AG04449 (cell line): ENCODE measurements at regions not wholly inside any gene's neighbourhood (a gene's known extent, or its start where the extent isn't known, plus 50 kb on each side); places are given as distances from the start of the nearest gene placed in this dataset.

Source experiments
- CTCF ChIA-PET: fragments of 350-600 bp; formaldehyde crosslinking; extraction: SDS; loops from one replicate; lab custom pipeline; 2021; ENCODE audit warnings: antibody characterized with exemption; lab: Yijun Ruan, JAX
- POLR2A ChIA-PET: fragments of 400-600, 350-600 bp; formaldehyde crosslinking; extraction: SDS; loops from one replicate; lab custom pipeline; 2020; ENCODE audit warnings: antibody characterized with exemption, inconsistent platforms; lab: Yijun Ruan, JAX
- DNase-seq: peaks from one replicate; pipeline ENCODE4 v3.0.0-alpha.2; 2010; ENCODE audit warnings: low read depth, low spot score
- H3K4me3 ChIP-seq: 2 replicates; pipeline ENCODE4 v1.5.1; 2011; ENCODE audit warnings: low read depth, mild to moderate bottlenecking, control low read depth, low read length
- TF ChIP-seq, protein P1 (sequence below): IDR thresholded peaks from one replicate; pipeline ENCODE4 v1.5.1; 2011; ENCODE audit warnings: mild to moderate bottlenecking, moderate library complexity, low read length, control low read depth, inconsistent platforms; ENCODE audit not compliant: insufficient read depth; ENCODE audit errors: missing control alignments

- ChIA-PET POLR2A (no interaction called here), CTCF (no interaction called here)
- TF ChIP-seq, protein P1, sequence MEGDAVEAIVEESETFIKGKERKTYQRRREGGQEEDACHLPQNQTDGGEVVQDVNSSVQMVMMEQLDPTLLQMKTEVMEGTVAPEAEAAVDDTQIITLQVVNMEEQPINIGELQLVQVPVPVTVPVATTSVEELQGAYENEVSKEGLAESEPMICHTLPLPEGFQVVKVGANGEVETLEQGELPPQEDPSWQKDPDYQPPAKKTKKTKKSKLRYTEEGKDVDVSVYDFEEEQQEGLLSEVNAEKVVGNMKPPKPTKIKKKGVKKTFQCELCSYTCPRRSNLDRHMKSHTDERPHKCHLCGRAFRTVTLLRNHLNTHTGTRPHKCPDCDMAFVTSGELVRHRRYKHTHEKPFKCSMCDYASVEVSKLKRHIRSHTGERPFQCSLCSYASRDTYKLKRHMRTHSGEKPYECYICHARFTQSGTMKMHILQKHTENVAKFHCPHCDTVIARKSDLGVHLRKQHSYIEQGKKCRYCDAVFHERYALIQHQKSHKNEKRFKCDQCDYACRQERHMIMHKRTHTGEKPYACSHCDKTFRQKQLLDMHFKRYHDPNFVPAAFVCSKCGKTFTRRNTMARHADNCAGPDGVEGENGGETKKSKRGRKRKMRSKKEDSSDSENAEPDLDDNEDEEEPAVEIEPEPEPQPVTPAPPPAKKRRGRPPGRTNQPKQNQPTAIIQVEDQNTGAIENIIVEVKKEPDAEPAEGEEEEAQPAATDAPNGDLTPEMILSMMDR, result no peak
- DNase-seq, result no peak
- no peak overlapping the region for H3K4me3 ChIP-seq
These were observed 182.1 kb upstream of the HHIP start for GRCh38 chr4:144463896-144464295.

DNA sequence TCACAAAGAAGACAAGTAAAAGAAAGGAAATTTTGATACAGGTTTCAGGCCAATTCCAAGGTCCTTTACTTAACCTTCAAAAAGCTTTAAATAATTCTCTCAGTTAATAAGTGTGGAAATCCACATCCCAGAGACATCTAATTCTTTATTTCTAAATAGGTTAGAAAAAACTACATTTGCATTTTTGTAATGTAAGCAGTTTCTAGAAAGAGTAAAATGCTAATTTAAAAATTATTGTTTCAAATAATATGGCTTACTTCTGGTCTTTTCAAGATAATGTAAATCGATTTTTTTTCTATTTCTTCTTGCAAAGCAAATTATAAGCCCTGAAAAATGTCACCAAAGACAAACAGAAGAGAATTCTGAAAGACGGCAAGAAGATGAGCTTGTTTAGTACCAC lies 180.4 kb upstream of the HHIP start:
- DNase-seq, result no peak
- H3K4me3 ChIP-seq, result no peak overlapping the region
- ChIA-PET POLR2A (no interaction called here), CTCF (no interaction called here)
- TF ChIP-seq, protein P1, result no peak

GRCh38 chr4:144480068-144480467 lies 165.9 kb upstream of the HHIP start:
- POLR2A ChIA-PET, result no interaction called here
- TF ChIP-seq, protein P1, result no peak
- no peak overlapping the region for H3K4me3 ChIP-seq
- CTCF ChIA-PET, result no interaction called here
- no peak for DNase-seq

DNA sequence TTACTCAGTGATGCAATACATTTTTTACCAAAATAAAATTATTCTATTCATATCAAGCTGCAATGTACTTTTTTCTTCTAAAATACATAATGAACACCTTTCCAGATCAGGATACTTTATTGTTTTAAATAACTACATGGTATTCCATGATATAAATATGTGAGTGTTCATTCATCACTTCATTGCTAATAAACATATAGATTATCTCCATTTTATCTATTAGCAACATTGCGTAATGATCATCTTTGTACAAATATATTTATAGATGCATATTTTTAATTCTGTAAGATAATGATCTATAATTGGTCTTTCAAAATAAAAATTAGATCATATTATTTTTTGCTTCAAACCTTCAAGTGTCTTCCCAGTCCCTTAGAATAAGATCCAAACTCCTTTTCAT lies 156.1 kb upstream of the HHIP start:
- no peak overlapping the region for H3K4me3 ChIP-seq
- POLR2A ChIA-PET, result no interaction called here
- CTCF ChIA-PET, result no interaction called here
- DNase-seq, result no peak
- TF ChIP-seq, protein P1, result no peak

GRCh38 chr4:144494280-144494679 lies 151.7 kb upstream of the HHIP start:
- ChIA-PET POLR2A (no interaction called here), CTCF (no interaction called here)
- TF ChIP-seq, protein P1, result no peak
- DNase-seq, result no peak
- H3K4me3 ChIP-seq, result no peak overlapping the region

GRCh38 chr4:144495944-144496343 lies 150.0 kb upstream of the HHIP start:
- ChIA-PET CTCF (no interaction called here), POLR2A (no interaction called here)
- TF ChIP-seq, protein P1, result no peak

GRCh38 chr4:144499777-144500176 lies 146.2 kb upstream of the HHIP start:
- H3K4me3 ChIP-seq, result no peak overlapping the region
- POLR2A ChIA-PET, result no interaction called here
- TF ChIP-seq, protein P1, result no peak
- no peak for DNase-seq
- CTCF ChIA-PET, result no interaction called here

More at GRCh38 chr4:144495944-144496343, 150.0 kb upstream of the HHIP start:
- no peak overlapping the region for H3K4me3 ChIP-seq
- DNase-seq, result no peak
